Spleen (tissue), 11 donors: ENCODE measurements at regions not wholly inside any gene's neighbourhood (a gene's known extent, or its start where the extent isn't known, plus 50 kb on each side); places are given as distances from the start of the nearest gene placed in this dataset.

Experiments
- DNase-seq: peaks from one replicate; pipeline ENCODE4 v3.0.0-alpha.2; 2020
- H3K27ac ChIP-seq, 8 donors: fragments of 200-600 bp; sonication (generic) in 7 of 8; 1 replicate in 4 of 8; 2 replicates in 4 of 8; pipeline versions ENCODE4 v1.5.0 to v1.8.0; 2016 to 2021; ENCODE audit warnings: inconsistent platforms in 4 of 8, mild to moderate bottlenecking in 4 of 8, moderate library complexity in 1 of 8
- H3K27me3 ChIP-seq, 7 donors: fragments of 200-600 bp; sonication (generic) in 6 of 7; replicated peaks in 1 of 7; 1 replicate in 4 of 7; 2 replicates in 3 of 7; pipeline versions ENCODE4 v1.5.0 to v1.8.0; 2016 to 2021; ENCODE audit warnings: inconsistent platforms in 3 of 7, mild to moderate bottlenecking in 1 of 7
- H3K36me3 ChIP-seq, 6 donors: fragments of 200-600 bp; sonication (generic) in 5 of 6; 1 replicate in 4 of 6; 2 replicates in 2 of 6; pipeline versions ENCODE4 v1.5.0 to v1.8.0; 2016 to 2021; ENCODE audit warnings: inconsistent platforms in 2 of 6
- H3K4me1 ChIP-seq, 6 donors: fragments of 200-600 bp; sonication (generic) in 5 of 6; 1 replicate in 3 of 6; 2 replicates in 3 of 6; pipeline versions ENCODE4 v1.5.0 to v1.8.0; 2016 to 2021; ENCODE audit warnings: inconsistent platforms in 3 of 6
- H3K4me3 ChIP-seq, 8 donors: fragments of 200-600 bp; sonication (generic) in 7 of 8; 1 replicate in 4 of 8; 2 replicates in 4 of 8; pipeline versions ENCODE4 v1.5.0 to v1.8.0; 2016 to 2021; ENCODE audit warnings: inconsistent platforms in 4 of 8, mild to moderate bottlenecking in 4 of 8, moderate library complexity in 2 of 8
- H3K9me3 ChIP-seq, 8 donors: fragments of 200-600 bp; sonication (generic) in 7 of 8; 1 replicate in 4 of 8; 2 replicates in 4 of 8; pipeline versions ENCODE4 v1.5.0 to v1.8.0; 2016 to 2021; ENCODE audit warnings: inconsistent platforms in 4 of 8
- CTCF ChIP-seq, 11 experiments: fragments of 200-600 bp in 7 of 11; fragments of 450-650 bp in 4 of 11; sonication (generic) in 4 of 11; IDR thresholded peaks in 8 of 11; conservative IDR thresholded peaks in 3 of 11; 1 replicate in 7 of 11; 2 replicates in 4 of 11; pipeline versions ENCODE4 v1.4.0 to v1.8.0; 2016 to 2021; ENCODE audit warnings: antibody characterized with exemption in 11 of 11, inconsistent platforms in 4 of 11, mild to moderate bottlenecking in 1 of 11
- POLR2A ChIP-seq, 3 donors: fragments of 450-650 bp; IDR thresholded peaks; one replicate each; pipeline ENCODE4 v1.5.1; 2017; ENCODE audit warnings: antibody characterized with exemption in 3 of 3, mild to moderate bottlenecking in 1 of 3
- POLR2AphosphoS5 ChIP-seq, 3 donors: sonication (generic); formaldehyde crosslinking; IDR thresholded peaks; one replicate each; pipeline ENCODE4 v1.5.1; 2017; ENCODE audit warnings: antibody characterized with exemption in 3 of 3
- WGBS, 5 donors: extraction: QIAGEN DNeasy Blood & Tissue Kit in 3 of 5; methylation state at CpG; one replicate each; pipeline versions ENCODE4 v1.1.5 to v1.1.7; 2013 to 2018; 5-methylcytosine and 5-hydroxymethylcytosine counted together
- intact Hi-C: fragments of 100-400 bp; cut with DNase I; formaldehyde crosslinking; loops from one replicate; pipeline ENCODE4 v1.15.0; 2023; ENCODE audit warnings: low total_unique reads
- donor health status: healthy with polysubstance abuse.
- donor health status: DM: no; HTN: no; CAD: no; lungs with moderate emphysema.
- donor health status: DM: no; HTN: no; CAD: no.
- donor health status: Bipolar disorder and iron deficiency.
- donor health status: healthy.
- donor health status: DM: no; HTN: no; CAD: no.
- donor health status: DM: yes; HTN: yes; CAD: no.

DNA sequence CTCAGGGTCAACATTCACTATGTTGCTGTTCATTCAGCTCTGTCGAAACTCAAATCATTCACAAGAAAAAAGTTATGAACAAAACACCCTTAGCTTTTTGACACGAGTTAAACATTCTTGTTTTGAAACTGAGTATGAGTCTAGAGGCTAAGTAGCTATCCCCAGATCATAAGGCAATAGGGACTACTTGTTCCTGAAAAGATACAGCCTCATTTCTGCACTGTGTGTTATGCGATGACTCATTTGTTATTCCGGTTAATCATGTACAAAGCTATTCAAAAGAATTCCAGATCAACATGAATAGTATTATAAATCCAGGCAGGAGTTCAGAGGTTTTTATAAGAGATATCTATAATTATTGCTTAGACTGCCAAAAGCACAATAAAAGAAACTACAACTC, 908.0 kb downstream of the QKI start:
- no peak for DNase-seq
- Histone ChIP-seq H3K36me3 (no peaks in the 10 kb centered on the region), H3K27me3 (no peaks in the 10 kb centered on the region), H3K27ac (no peak overlapping the region), H3K9me3 (peaks cover 0 to 15% (median under 1%) of the 10 kb centered on the region in 8 donors), H3K4me3 (no peak overlapping the region), H3K4me1 (no peaks in the 10 kb centered on the region)
- no peak for TF ChIP-seq POLR2AphosphoS5 (IDR thresholded peaks at IDR 0.05)
- no peak for TF ChIP-seq CTCF (IDR thresholded peaks at IDR 0.05 in 8 of 11, conservative IDR thresholded peaks at IDR 0.05 in 3 of 11)
- no peak for TF ChIP-seq POLR2A (IDR thresholded peaks at IDR 0.05)
- intact Hi-C loops: no loop called here
- WGBS, 5 donors: 72 to 84% (median 79%) methylated on average over 4 of the region's 4 CpGs

DNA sequence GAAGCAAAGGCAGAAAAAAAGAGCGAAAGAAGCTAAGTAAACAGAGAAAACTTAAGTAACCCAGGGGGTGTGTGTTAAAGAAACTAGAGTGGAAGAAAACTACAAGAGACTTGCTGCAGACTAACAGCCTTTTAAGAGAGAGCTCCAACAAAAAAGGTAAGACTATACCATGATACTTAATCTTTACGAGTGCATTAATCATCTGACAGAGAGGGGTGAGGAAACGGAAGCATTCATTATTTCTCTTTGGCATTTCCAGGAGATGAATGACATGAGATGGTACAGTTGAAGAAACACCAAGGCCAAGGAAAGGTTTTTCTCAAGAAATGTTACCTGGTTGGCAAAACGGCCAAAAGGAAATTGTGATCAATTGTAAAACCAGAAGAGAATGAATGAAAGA, 906.8 kb downstream of the QKI start:
- H3K4me3 ChIP-seq: no peak overlapping the region
- H3K9me3 ChIP-seq: peaks cover 0 to 8% (median 0%) of the 10 kb centered on the region in 8 donors
- no peaks in the 10 kb centered on the region for H3K4me1 ChIP-seq
- intact Hi-C loops: no loop called here
- 78 to 86% (median 82%) methylated on average over 4 of the region's 4 CpGs for WGBS, 5 donors
- no peak overlapping the region for H3K27ac ChIP-seq
- no peaks in the 10 kb centered on the region for H3K36me3 ChIP-seq
- TF ChIP-seq POLR2A (IDR thresholded peaks at IDR 0.05): no peak
- TF ChIP-seq POLR2AphosphoS5 (IDR thresholded peaks at IDR 0.05): no peak
- TF ChIP-seq CTCF (IDR thresholded peaks at IDR 0.05 in 8 of 11, conservative IDR thresholded peaks at IDR 0.05 in 3 of 11): no peak
- no peaks in the 10 kb centered on the region for H3K27me3 ChIP-seq
- DNase-seq: no peak

- Histone ChIP-seq H3K4me3 (no peak overlapping the region), H3K9me3 (peaks cover 0 to 14% (median 4%) of the 10 kb centered on the region in 8 donors), H3K27ac (no peak overlapping the region), H3K4me1 (no peaks in the 10 kb centered on the region), H3K27me3 (no peaks in the 10 kb centered on the region), H3K36me3 (no peaks in the 10 kb centered on the region)
- intact Hi-C loops: no loop called here
- WGBS, 5 donors: 68 to 91% (median 82%) methylated on average over 2 of the region's 2 CpGs
- TF ChIP-seq POLR2AphosphoS5 (IDR thresholded peaks at IDR 0.05) (no peak), POLR2A (IDR thresholded peaks at IDR 0.05) (no peak), CTCF (IDR thresholded peaks at IDR 0.05 in 8 of 11, conservative IDR thresholded peaks at IDR 0.05 in 3 of 11) (no peak)
- DNase-seq: no peak
Observed at GRCh38 chr6:164315376-164315775, 900.9 kb downstream of the QKI start.

GRCh38 chr6:164308339-164308738, 893.8 kb downstream of the QKI start:
- intact Hi-C loops: no loop called here
- no peak overlapping the region for H3K27ac ChIP-seq

More at GRCh38 chr6:164308339-164308738, 893.8 kb downstream of the QKI start:
- DNase-seq: no peak
- no peaks in the 10 kb centered on the region for H3K27me3 ChIP-seq
- no peaks in the 10 kb centered on the region for H3K4me1 ChIP-seq
- no peak overlapping the region for H3K4me3 ChIP-seq
- H3K9me3 ChIP-seq: peaks cover 0 to 35% (median 22%) of the 10 kb centered on the region in 8 donors
- H3K36me3 ChIP-seq: no peaks in the 10 kb centered on the region
- TF ChIP-seq POLR2AphosphoS5 (IDR thresholded peaks at IDR 0.05): no peak
- TF ChIP-seq POLR2A (IDR thresholded peaks at IDR 0.05): no peak
- TF ChIP-seq CTCF (IDR thresholded peaks at IDR 0.05 in 8 of 11, conservative IDR thresholded peaks at IDR 0.05 in 3 of 11): no peak
